Adipocyte (in vitro differentiated cells): ENCODE measurements at regions not wholly inside any gene's neighbourhood (a gene's known extent, or its start where the extent isn't known, plus 50 kb on each side); places are given as distances from the start of the nearest gene placed in this dataset.
"Not testable (repeated sequence)": the region's sequence is repeated elsewhere in the genome, so short reads cannot be mapped to it uniquely, and the experiment has no call there.

Experiments
- DNase-seq: peaks from one replicate; pipeline ENCODE4 v3.0.0-alpha.2; 2015; ENCODE audit warnings: low read depth
- H3K27me3 ChIP-seq: replicated peaks from 2 replicates; pipeline ENCODE4 v1.7.0; 2013; ENCODE audit warnings: mild to moderate bottlenecking, low read length, moderate library complexity; ENCODE audit not compliant: control insufficient read depth, insufficient read depth
- H3K36me3 ChIP-seq: 2 replicates; pipeline ENCODE4 v1.7.0; 2013; ENCODE audit warnings: low read length, mild to moderate bottlenecking, moderate library complexity; ENCODE audit not compliant: control insufficient read depth, insufficient read depth, severe bottlenecking
- H3K4me1 ChIP-seq: 2 replicates; pipeline ENCODE4 v1.7.0; 2013; ENCODE audit warnings: mild to moderate bottlenecking, low read length, moderate library complexity; ENCODE audit not compliant: control insufficient read depth, insufficient read depth
- H3K4me3 ChIP-seq: 2 replicates; pipeline ENCODE4 v1.7.0; 2013; ENCODE audit warnings: mild to moderate bottlenecking, low read length, moderate library complexity
- H3K9ac ChIP-seq: 2 replicates; pipeline ENCODE4 v1.7.0; 2013; ENCODE audit warnings: mild to moderate bottlenecking, low read length, moderate library complexity
- H3K9me3 ChIP-seq: 2 replicates; pipeline ENCODE4 v1.7.0; 2013; ENCODE audit warnings: mild to moderate bottlenecking, low read length, moderate library complexity; ENCODE audit not compliant: control insufficient read depth

- Histone ChIP-seq H3K4me1 (peaks cover 34% of the 10 kb centered on the region), H3K4me3 (no peak overlapping the region), H3K36me3 (no peaks in the 10 kb centered on the region), H3K9me3 (no peaks in the 10 kb centered on the region), H3K27me3 (no peaks in the 10 kb centered on the region), H3K9ac (no peak overlapping the region)
- peak; percentile 31 for DNase-seq
These were observed 488.5 kb upstream of the SOX9 start for GRCh38 chr17:71632328-71632727.

- H3K27me3 ChIP-seq, result no peaks in the 10 kb centered on the region
- no peaks in the 10 kb centered on the region for H3K36me3 ChIP-seq
- H3K9ac ChIP-seq, result no peak overlapping the region
- DNase-seq, result peak; percentile 76
- H3K4me3 ChIP-seq, result no peak overlapping the region
- H3K4me1 ChIP-seq, result peaks cover 34% of the 10 kb centered on the region
- H3K9me3 ChIP-seq, result no peaks in the 10 kb centered on the region
These were observed 487.4 kb upstream of the SOX9 start for GRCh38 chr17:71633391-71633849.

GRCh38 chr17:71634376-71634775, 486.4 kb upstream of the SOX9 start:
- no peaks in the 10 kb centered on the region for H3K27me3 ChIP-seq
- H3K4me3 ChIP-seq, result no peak overlapping the region
- no peak overlapping the region for H3K9ac ChIP-seq
- DNase-seq, result no peak
- no peaks in the 10 kb centered on the region for H3K36me3 ChIP-seq
- no peaks in the 10 kb centered on the region for H3K9me3 ChIP-seq
- H3K4me1 ChIP-seq, result peaks cover 34% of the 10 kb centered on the region

- H3K9me3 ChIP-seq, result no peaks in the 10 kb centered on the region
- no peak overlapping the region for H3K9ac ChIP-seq
- no peak for DNase-seq
- no peak overlapping the region for H3K4me3 ChIP-seq
- no peaks in the 10 kb centered on the region for H3K36me3 ChIP-seq
- H3K4me1 ChIP-seq, result peaks cover 34% of the 10 kb centered on the region
- no peaks in the 10 kb centered on the region for H3K27me3 ChIP-seq
These were observed 485.6 kb upstream of the SOX9 start for GRCh38 chr17:71635187-71635586.

- Histone ChIP-seq H3K27me3 (no peaks in the 10 kb centered on the region), H3K9ac (no peak overlapping the region), H3K36me3 (no peaks in the 10 kb centered on the region), H3K9me3 (no peaks in the 10 kb centered on the region), H3K4me3 (no peak overlapping the region), H3K4me1 (peaks cover 22% of the 10 kb centered on the region)
- DNase-seq, result no peak
These were observed 484.2 kb upstream of the SOX9 start for GRCh38 chr17:71636644-71637043.

- H3K4me3 ChIP-seq, result no peak overlapping the region
- H3K9ac ChIP-seq, result no peak overlapping the region
- DNase-seq, result no peak
- H3K36me3 ChIP-seq, result no peaks in the 10 kb centered on the region
- H3K9me3 ChIP-seq, result no peaks in the 10 kb centered on the region
- H3K4me1 ChIP-seq, result peaks cover 2% of the 10 kb centered on the region
- H3K27me3 ChIP-seq, result no peaks in the 10 kb centered on the region
These were observed 482.2 kb upstream of the SOX9 start for GRCh38 chr17:71638668-71639067.

- no peak for DNase-seq
- Histone ChIP-seq H3K4me1 (no peaks in the 10 kb centered on the region), H3K36me3 (no peaks in the 10 kb centered on the region), H3K9me3 (peaks cover 6% of the 10 kb centered on the region), H3K27me3 (no peaks in the 10 kb centered on the region), H3K9ac (no peak overlapping the region), H3K4me3 (no peak overlapping the region)
These were observed 481.0 kb upstream of the SOX9 start for GRCh38 chr17:71639865-71640264.

- not testable (repeated sequence) for H3K27me3 ChIP-seq, H3K36me3 ChIP-seq, DNase-seq, H3K4me3 ChIP-seq, H3K9me3 ChIP-seq, H3K9ac ChIP-seq
- peaks cover 19% of the 10 kb centered on the region for H3K4me1 ChIP-seq
These were observed 473.9 kb upstream of the SOX9 start for GRCh38 chr17:71646890-71647289.

GRCh38 chr17:71648342-71648741, 472.5 kb upstream of the SOX9 start:
- not testable (repeated sequence) for H3K9me3 ChIP-seq, H3K9ac ChIP-seq, DNase-seq, H3K36me3 ChIP-seq, H3K4me3 ChIP-seq, H3K27me3 ChIP-seq
- peaks cover 19% of the 10 kb centered on the region for H3K4me1 ChIP-seq

- Histone ChIP-seq H3K27me3 (no peaks in the 10 kb centered on the region), H3K36me3 (no peaks in the 10 kb centered on the region), H3K9me3 (peaks cover under 1% of the 10 kb centered on the region), H3K4me3 (no peak overlapping the region), H3K9ac (peak overlapping the region; percentile 51), H3K4me1 (peaks cover 19% of the 10 kb centered on the region)
- DNase-seq, result no peak
These were observed 470.9 kb upstream of the SOX9 start for GRCh38 chr17:71649941-71650350.

GRCh38 chr17:71655542-71655941, 465.3 kb upstream of the SOX9 start:
- H3K9me3 ChIP-seq, result peaks cover 29% of the 10 kb centered on the region
- H3K27me3 ChIP-seq, result no peaks in the 10 kb centered on the region
- no peak overlapping the region for H3K9ac ChIP-seq
- H3K36me3 ChIP-seq, result no peaks in the 10 kb centered on the region
- DNase-seq, result no peak
- H3K4me1 ChIP-seq, result peaks cover 11% of the 10 kb centered on the region
- no peak overlapping the region for H3K4me3 ChIP-seq
